GM19043 (cell line): ENCODE measurements at regions not wholly inside any gene's neighbourhood (a gene's known extent, or its start where the extent isn't known, plus 50 kb on each side); places are given as distances from the start of the nearest gene placed in this dataset.
"Not testable (repeated sequence)": the region's sequence is repeated elsewhere in the genome, so short reads cannot be mapped to it uniquely, and the experiment has no call there.

ENCODE experiments used
- ATAC-seq: cut with Tn5 transposase; IDR thresholded peaks from one replicate; pipeline ENCODE4 v1.9.1; 2021; ENCODE audit warnings: low read depth; ENCODE audit not compliant: unreplicated experiment

GRCh38 chr6:167227984-167228383, 63.1 kb upstream of the UNC93A start:
- no peak for ATAC-seq

DNA sequence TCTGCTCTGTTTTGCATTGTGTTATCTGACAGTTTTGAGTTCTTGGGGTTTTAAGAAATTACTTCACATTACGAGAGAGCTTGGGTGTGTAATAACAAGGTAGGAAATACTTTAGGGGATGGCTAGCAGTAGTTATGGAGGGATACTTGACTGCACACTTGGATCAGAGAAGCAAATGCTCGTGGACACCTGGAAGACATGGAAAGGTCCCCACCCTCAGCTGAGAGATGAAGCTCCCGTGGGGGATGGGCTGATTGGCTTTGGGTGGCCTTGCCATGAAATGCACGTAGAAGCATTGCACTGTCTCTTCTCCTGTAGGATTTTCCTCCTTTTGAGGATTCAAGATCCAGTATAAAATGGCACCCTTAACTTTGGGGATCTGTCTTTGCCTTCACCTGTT, 61.5 kb upstream of the UNC93A start:
- no peak for ATAC-seq

DNA sequence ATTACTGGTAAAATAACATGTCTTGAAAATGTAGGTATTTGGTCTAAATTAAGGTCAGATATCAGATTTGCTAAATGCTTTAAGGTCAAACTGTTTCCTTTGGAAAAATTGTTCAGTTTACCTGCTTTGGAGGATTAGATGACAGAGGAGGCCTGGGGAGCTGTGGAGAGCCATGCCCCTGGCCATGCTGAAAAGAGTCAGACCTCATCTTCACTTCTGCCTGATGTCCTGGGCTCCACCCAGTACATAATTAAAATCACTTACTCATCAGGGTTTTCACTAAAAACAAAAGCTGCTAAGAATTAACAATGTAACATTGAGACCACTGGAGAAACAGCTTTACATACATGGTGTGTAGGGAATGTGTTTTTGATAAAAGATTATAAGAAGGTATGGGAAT, 60.8 kb upstream of the UNC93A start:
- ATAC-seq: no peak

DNA sequence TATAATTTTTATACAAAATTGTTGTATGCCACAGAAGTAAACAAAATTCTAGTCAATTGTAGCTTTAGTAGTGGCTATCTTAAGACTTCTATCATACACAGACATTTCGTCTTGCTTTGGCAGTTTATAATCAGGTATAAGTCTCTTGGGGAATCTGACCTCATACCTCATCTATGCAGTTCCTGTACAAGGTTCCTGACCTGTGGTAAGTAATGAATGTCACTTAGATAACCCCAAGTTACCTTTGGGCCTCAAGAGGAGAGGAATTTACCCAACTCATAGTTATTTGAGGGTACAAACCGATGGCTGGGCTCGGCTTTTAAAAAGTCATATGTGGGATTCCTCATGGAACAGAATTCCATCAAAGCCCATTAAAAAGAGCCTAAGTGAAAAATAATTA, 58.8 kb upstream of the UNC93A start:
- ATAC-seq: no peak

DNA sequence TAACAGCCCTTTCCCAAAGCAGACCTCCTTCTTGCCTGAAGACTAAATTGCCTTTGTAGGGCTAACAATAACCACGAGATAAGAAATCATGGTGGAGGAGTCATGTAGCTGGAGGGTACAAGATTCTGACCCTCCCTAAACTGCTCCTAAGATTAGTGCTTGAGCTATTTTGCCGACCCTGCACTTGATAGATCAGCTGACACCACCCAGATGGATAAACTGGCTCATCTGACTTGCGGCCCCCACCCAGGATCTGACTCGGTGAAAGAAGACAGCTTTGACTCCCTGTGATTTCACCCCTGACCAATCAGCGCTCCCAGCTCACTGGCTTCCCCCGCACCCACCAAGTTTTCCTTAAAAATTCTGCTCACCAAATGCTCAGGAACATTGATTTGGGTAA, 57.6 kb upstream of the UNC93A start:
- no peak for ATAC-seq

DNA sequence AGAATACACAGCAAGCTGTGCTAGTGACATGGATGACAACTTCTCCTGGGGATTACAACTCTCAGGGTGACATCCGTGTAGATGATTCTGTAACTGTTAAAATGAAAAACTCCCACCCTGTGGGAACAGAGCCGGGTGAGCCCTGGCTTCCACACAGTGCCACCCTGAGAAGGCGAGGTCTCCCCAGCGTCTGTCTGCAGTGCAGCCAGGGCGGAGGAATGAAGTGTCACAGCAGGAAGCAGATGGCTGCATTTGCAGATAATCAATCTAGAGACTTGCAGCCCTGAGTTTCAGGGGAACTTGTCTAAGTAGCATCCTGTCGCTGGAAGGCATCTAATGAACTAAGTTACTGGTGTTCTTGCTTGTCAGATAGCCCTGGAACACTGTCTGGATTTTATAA, 56.5 kb upstream of the UNC93A start:
- not testable (repeated sequence) for ATAC-seq

GRCh38 chr6:167235005-167235404, 56.1 kb upstream of the UNC93A start:
- ATAC-seq: no peak

GRCh38 chr6:167235421-167236238, 55.5 kb upstream of the UNC93A start:
- no peak for ATAC-seq

- no peak for ATAC-seq
Measured at GRCh38 chr6:167236239-167236571, 54.9 kb upstream of the UNC93A start.

GRCh38 chr6:167237438-167238145, 53.5 kb upstream of the UNC93A start:
- no peak for ATAC-seq

DNA sequence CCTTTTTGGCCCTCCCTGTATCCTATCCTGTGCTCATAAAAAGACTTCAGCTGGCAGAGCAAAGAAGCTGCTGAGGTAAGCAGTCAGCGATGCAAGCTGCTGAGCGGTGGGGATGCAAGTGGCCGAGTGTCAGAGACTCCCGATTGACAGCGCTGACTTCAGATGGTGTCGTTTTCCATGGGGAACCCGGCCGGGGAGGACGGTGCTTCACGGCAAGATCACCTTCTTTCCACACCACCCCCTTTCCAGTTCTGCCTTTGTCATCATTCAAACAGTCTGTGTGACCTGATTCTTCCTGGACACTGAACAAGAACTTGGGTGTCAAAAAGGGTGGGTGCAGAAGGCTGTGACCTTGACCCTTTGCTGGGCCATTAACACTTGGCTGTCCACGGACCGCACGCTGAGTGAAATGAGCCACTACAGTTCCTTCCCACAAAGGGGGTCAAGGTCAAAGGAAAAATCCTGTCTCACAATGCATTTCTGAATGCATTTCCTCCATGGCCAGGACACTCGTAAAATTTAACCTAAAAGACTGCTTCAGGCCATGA, 52.9 kb upstream of the UNC93A start:
- no peak for ATAC-seq

GRCh38 chr6:167238694-167239467, 52.2 kb upstream of the UNC93A start:
- no peak for ATAC-seq

GRCh38 chr6:167239470-167239869, 51.6 kb upstream of the UNC93A start:
- ATAC-seq: not testable (repeated sequence)

- no peak for ATAC-seq
Measured at GRCh38 chr6:167240034-167240541, 51.0 kb upstream of the UNC93A start.
